Endothelial cell of umbilical vein (primary cell): ENCODE measurements at regions not wholly inside any gene's neighbourhood (a gene's known extent, or its start where the extent isn't known, plus 50 kb on each side); places are given as distances from the start of the nearest gene placed in this dataset.

Experiments
- BruUV-seq: library from RNA; stranded (reverse); fragments of 400-500 nt; replicated peaks from 2 replicates; lab custom pipeline; 2021; lab: Mats Ljungman, UMichigan
- CTCF ChIA-PET: fragments of 300-600, 350-600 bp; sonication (Branson Sonifier 250); formaldehyde crosslinking; loops from one replicate; lab custom pipeline; 2021; ENCODE audit warnings: antibody characterized with exemption, inconsistent platforms; lab: Charles Lee
- POLR2A ChIA-PET: fragments of 300-600, 350-600 bp; sonication (Branson Sonifier 250); formaldehyde crosslinking; loops from one replicate; lab custom pipeline; 2021; ENCODE audit warnings: antibody characterized with exemption, inconsistent platforms; lab: Charles Lee
- DNase-seq: peaks from one replicate; pipeline ENCODE4 v3.0.0-alpha.2; 2011; ENCODE audit warnings: low read depth, low spot score
- FAIRE-seq: peaks from 2 replicates; lab custom pipeline; 2011; peaks lifted over from hg19 to GRCh38; lab: Jason Lieb, UNC
- H2AFZ ChIP-seq: 2 replicates; pipeline ENCODE4 v1.6.0; 2012; ENCODE audit warnings: low read depth, low read length, control low read depth, inconsistent platforms
- H3K27ac ChIP-seq: 2 replicates; pipeline ENCODE4 v1.5.1; 2011; ENCODE audit warnings: low read depth, mild to moderate bottlenecking, control low read depth, low read length, moderate library complexity; ENCODE audit not compliant: insufficient read depth
- H3K27me3 ChIP-seq, 2 experiments: 2 replicates each; pipeline versions ENCODE4 v1.6.0 to v1.6.1; 2011; ENCODE audit warnings: low read length in 2 of 2, mixed read lengths in 1 of 2; ENCODE audit not compliant: control insufficient read depth in 2 of 2, insufficient read depth in 2 of 2
- H3K36me3 ChIP-seq, 2 experiments: 2 replicates in 1 of 2; 3 replicates in 1 of 2; pipeline ENCODE4 v1.5.1; 2011; ENCODE audit warnings: low read length in 2 of 2, mild to moderate bottlenecking in 1 of 2, moderate library complexity in 1 of 2; ENCODE audit not compliant: control insufficient read depth in 2 of 2, insufficient read depth in 2 of 2; ENCODE audit errors: extremely low read depth in 1 of 2
- H3K4me1 ChIP-seq: 3 replicates; pipeline ENCODE4 v1.5.1; 2011; ENCODE audit warnings: mild to moderate bottlenecking, low read length; ENCODE audit not compliant: control insufficient read depth, insufficient read depth; ENCODE audit errors: extremely low read depth
- H3K4me2 ChIP-seq: 2 replicates; pipeline ENCODE4 v1.6.1; 2011; ENCODE audit warnings: low read length, control low read depth, mixed read lengths; ENCODE audit not compliant: insufficient read depth
- H3K4me3 ChIP-seq, 3 experiments: fragments of 200-600 bp in 1 of 3; sonication (generic), shearing (Covaris generic) in 1 of 3; replicated peaks in 1 of 3; 2 replicates each; pipeline ENCODE4 v1.5.1; 2011 to 2016; ENCODE audit warnings: control low read depth in 3 of 3, low read length in 3 of 3, mild to moderate bottlenecking in 2 of 3, inconsistent platforms in 1 of 3, low read depth in 1 of 3, moderate library complexity in 1 of 3; ENCODE audit not compliant: insufficient read depth in 1 of 3
- H3K79me2 ChIP-seq: 2 replicates; pipeline ENCODE4 v1.6.0; 2012; ENCODE audit warnings: low read length, inconsistent platforms; ENCODE audit not compliant: control insufficient read depth, insufficient read depth
- H3K9ac ChIP-seq: replicated peaks from 2 replicates; pipeline ENCODE3; 2011; ENCODE audit warnings: low read length, control low read depth; ENCODE audit not compliant: insufficient read depth; ENCODE audit errors: extremely low read depth
- H3K9me1 ChIP-seq: replicated peaks from 3 replicates; pipeline ENCODE4 v1.6.0; 2011; ENCODE audit warnings: mild to moderate bottlenecking, low read length; ENCODE audit not compliant: control insufficient read depth, insufficient read depth; ENCODE audit errors: extremely low read depth
- H3K9me3 ChIP-seq: replicated peaks from 2 replicates; pipeline ENCODE4 v1.5.1; 2012; ENCODE audit warnings: low read length, inconsistent platforms; ENCODE audit not compliant: control insufficient read depth, insufficient read depth
- H4K20me1 ChIP-seq: replicated peaks from 2 replicates; pipeline ENCODE3; 2011; ENCODE audit warnings: mild to moderate bottlenecking, low read length; ENCODE audit not compliant: control insufficient read depth, insufficient read depth; ENCODE audit errors: extremely low read depth
- CTCF ChIP-seq, 2 donors: IDR thresholded peaks; 1 replicate in 1 of 2; 2 replicates in 1 of 2; pipeline ENCODE4 v1.5.1; 2011; ENCODE audit warnings: low read length in 2 of 2, mild to moderate bottlenecking in 2 of 2, moderate library complexity in 2 of 2, control low read depth in 1 of 2, inconsistent platforms in 1 of 2, low read depth in 1 of 2; ENCODE audit not compliant: insufficient read depth in 1 of 2; ENCODE audit errors: extremely low read depth in 1 of 2
- EZH2 ChIP-seq: IDR thresholded peaks from 2 replicates; pipeline ENCODE4 v1.6.1; 2012; ENCODE audit warnings: borderline replicate concordance, low read depth, mild to moderate bottlenecking, moderate library complexity, low read length, inconsistent platforms; ENCODE audit not compliant: severe bottlenecking
- FOS ChIP-seq: IDR thresholded peaks from 2 replicates; pipeline ENCODE4 v1.6.1; 2011; ENCODE audit warnings: mild to moderate bottlenecking, low read length, moderate library complexity, borderline replicate concordance; ENCODE audit not compliant: insufficient read depth
- GATA2 ChIP-seq: IDR thresholded peaks from 2 replicates; pipeline ENCODE4 v1.7.0; 2011; ENCODE audit warnings: low read depth, mild to moderate bottlenecking, moderate library complexity, mixed read lengths, low read length; ENCODE audit not compliant: insufficient read length, insufficient read depth
- JUN ChIP-seq: IDR thresholded peaks from 2 replicates; pipeline ENCODE4 v1.6.1; 2011; ENCODE audit warnings: borderline replicate concordance, low read depth; ENCODE audit not compliant: insufficient read length, insufficient read depth
- MAX ChIP-seq: IDR thresholded peaks from 2 replicates; pipeline ENCODE4 v1.6.1; 2011; ENCODE audit not compliant: insufficient read depth, insufficient read length
- MYC ChIP-seq: IDR thresholded peaks from one replicate; pipeline ENCODE4 v1.6.1; 2011; ENCODE audit warnings: mild to moderate bottlenecking, low read depth, low read length
- POLR2A ChIP-seq: IDR thresholded peaks from 2 replicates; pipeline ENCODE4 v1.6.1; 2012; ENCODE audit warnings: low read depth, mild to moderate bottlenecking, control low read depth, low read length
- POLR2AphosphoS5 ChIP-seq: IDR thresholded peaks from 2 replicates; pipeline ENCODE4 v1.6.1; 2012; ENCODE audit warnings: low read depth, mild to moderate bottlenecking, control low read depth, low read length, moderate library complexity; ENCODE audit not compliant: insufficient read depth
- dilution Hi-C: fragments of 300-500 bp; cut with MboI; formaldehyde crosslinking; loops from one replicate; pipeline ENCODE4 v1.15.0; 2019; ENCODE audit warnings: low sequenced_read_pairs; ENCODE audit not compliant: extremely low pct_ligation_motif_present
- intact Hi-C: fragments of 100-400 bp; cut with micrococcal nuclease; formaldehyde crosslinking; loops from one replicate; pipeline ENCODE4 v1.10.0; 2022

- TF ChIP-seq MAX (no peak), JUN (no peak), MYC (no peak), FOS (no peak)
- dilution Hi-C loops (no loop called here), intact Hi-C loops (no loop called here)
- Histone ChIP-seq H3K9me3 (no peaks in the 10 kb centered on the region), H3K9ac (no peak overlapping the region), H3K27me3 (peaks cover 0 to 2% of the 10 kb centered on the region in 2 experiments), H3K4me2 (no peak overlapping the region), H3K27ac (no peak overlapping the region), H3K4me3 (no peak overlapping the region), H3K9me1 (no peaks in the 10 kb centered on the region), H3K79me2 (no peaks in the 10 kb centered on the region), H4K20me1 (no peaks in the 10 kb centered on the region), H3K36me3 (no peaks in the 10 kb centered on the region), H3K4me1 (no peaks in the 10 kb centered on the region), H2AFZ (no peak overlapping the region)
- DNase-seq (no peak), FAIRE-seq (no peak)
- ChIA-PET CTCF (no interaction called here), POLR2A (no interaction called here)
- BruUV-seq, result no TSS peak
These were observed 161.6 kb upstream of the PCBD1 start for GRCh38 chr10:71049994-71050393.

- Histone ChIP-seq H3K9me1 (no peaks in the 10 kb centered on the region), H3K4me1 (no peaks in the 10 kb centered on the region), H2AFZ (no peak overlapping the region), H3K79me2 (no peaks in the 10 kb centered on the region), H3K36me3 (no peaks in the 10 kb centered on the region), H3K4me2 (no peak overlapping the region), H3K4me3 (no peak overlapping the region), H3K9ac (no peak overlapping the region), H3K27me3 (peaks cover 0 to 2% of the 10 kb centered on the region in 2 experiments), H4K20me1 (no peaks in the 10 kb centered on the region), H3K9me3 (no peaks in the 10 kb centered on the region), H3K27ac (no peak overlapping the region)
- ChIA-PET POLR2A (no interaction called here), CTCF (interaction anchor here (1.0 kb wide), 1 partner anchor 9 kb away, joined by 3 read pairs; no protein-coding TSS in a partner anchor)
- TF ChIP-seq EZH2, result no peak
- no peak for TF ChIP-seq POLR2AphosphoS5
- TF ChIP-seq GATA2, result no peak
- no peak for TF ChIP-seq FOS
- TF ChIP-seq JUN, result no peak
- no peak for TF ChIP-seq MAX
- no peak for TF ChIP-seq MYC
- TF ChIP-seq CTCF (IDR thresholded peaks at IDR 0.05; ENCODE audit: extremely low read depth in 1 of 2, insufficient read depth in 1 of 2, low read depth in 1 of 2, low read length in 2 of 2), result no peak
- TF ChIP-seq POLR2A, result no peak
- no peak for FAIRE-seq
- intact Hi-C loops (no loop called here), dilution Hi-C loops (no loop called here)
- no TSS peak for BruUV-seq
- no peak for DNase-seq
These were observed 160.2 kb upstream of the UNC5B start for GRCh38 chr10:71052076-71052660.
